Medulla oblongata (tissue), 1 donor: ENCODE measurements at regions not wholly inside any gene's neighbourhood (a gene's known extent, or its start where the extent isn't known, plus 50 kb on each side); places are given as distances from the start of the nearest gene placed in this dataset.
A peak's percentile ranks its signal among the peaks of the same experiment; 100 is the strongest.
"Not testable (repeated sequence)": the region's sequence is repeated elsewhere in the genome, so short reads cannot be mapped to it uniquely, and the experiment has no call there.

Experiments
- DNase-seq: peaks from one replicate; pipeline ENCODE4 v3.0.0-alpha.2; 2015; ENCODE audit errors: extremely low spot score

GRCh38 chr1:244106837-244107493 is 55.9 kb downstream of the ZBTB18 start:
- DNase-seq, result no peak

DNA sequence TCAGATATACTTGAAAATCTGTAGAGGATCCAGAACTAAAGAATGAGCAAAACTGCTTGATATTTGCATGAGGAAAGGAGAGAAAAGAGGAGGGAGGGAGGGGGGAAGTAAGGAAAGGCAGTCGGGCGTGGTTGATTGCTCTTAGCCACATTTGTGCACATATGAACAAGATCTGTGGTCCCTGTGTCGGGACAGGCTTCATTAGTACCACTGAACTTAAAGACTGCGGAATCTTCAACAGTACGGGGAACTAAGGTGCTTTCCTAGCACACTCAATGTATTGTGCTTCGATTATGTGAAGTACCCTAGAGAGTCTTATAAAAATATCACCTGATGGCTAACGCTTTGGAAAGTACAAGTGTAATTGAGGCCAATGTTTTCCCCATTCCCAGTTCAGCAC is 59.9 kb downstream of the ZBTB18 start:
- DNase-seq, result no peak

DNA sequence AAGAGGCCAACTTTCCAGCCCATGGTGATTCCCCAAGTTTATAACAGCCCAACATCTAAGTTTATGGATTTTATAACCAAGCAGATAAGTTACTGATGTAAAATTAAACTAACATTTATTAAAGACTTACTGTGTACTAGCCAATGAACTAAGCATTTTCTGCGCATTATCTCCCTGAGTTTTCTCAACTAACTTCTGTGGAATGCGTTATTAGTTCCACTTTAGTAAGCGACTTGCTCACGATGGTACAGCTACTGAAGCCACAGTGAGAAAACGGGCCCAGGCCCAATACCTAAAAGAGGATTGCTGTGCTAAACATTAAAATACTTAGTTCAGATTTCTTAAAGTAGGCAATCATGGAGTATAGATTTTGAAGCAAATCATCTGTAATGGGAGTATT is 61.0 kb downstream of the ZBTB18 start:
- no peak for DNase-seq

DNA sequence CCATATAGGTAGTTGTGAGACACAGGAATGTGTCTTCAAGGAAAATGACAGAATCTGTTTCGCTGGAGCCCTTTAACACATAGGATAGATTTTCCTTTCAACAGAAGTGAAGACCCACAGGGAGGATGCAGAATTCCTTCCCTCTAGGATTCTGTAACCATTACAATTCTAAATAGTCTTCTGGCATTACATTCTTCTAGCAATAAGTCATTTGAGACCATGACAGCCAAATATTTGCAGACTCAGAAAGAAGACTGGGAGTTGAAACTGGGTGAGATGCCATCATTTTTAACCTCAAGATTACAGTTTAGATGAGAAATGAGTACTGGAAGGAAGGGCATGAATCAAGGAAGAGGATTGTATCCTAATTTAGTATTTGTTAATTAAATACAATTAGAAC is 61.6 kb downstream of the ZBTB18 start:
- DNase-seq, result no peak

DNA sequence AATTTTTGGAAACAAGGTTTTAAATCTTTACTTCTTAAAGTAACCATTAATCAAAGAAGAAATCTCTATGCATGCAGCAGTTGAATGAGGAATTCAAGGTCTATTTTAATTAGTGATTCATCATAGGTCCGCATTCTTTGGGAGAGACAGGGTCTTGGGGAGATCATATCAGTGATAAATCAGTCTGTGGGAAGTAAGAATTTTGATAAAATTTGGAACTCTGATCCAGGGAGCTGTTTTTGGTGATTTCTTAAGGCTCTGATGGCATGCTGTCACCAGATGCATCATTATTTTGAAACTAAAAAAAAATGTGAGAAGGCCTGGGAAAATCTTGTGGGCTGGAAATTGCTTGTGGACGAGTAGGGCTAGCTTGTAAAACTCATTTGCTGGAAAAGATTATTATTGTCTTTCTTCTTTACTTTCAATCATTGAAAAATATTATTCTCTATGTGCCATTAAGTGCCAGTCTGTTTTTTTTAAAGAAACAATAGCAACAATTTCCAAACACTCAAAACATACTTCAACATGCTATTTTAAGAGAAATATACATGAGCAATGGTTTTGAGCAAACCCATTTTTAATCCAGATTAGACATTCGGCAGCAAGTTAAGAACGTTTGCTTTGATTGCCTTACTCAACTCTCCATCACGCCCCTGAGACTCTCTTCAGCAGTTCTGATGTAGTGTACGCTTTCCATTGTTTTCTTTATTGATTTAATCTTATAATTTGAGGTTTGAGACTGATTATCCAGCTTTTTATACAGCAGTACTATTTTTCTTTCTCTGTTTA is 62.6 kb downstream of the ZBTB18 start:
- DNase-seq, result no peak

DNA sequence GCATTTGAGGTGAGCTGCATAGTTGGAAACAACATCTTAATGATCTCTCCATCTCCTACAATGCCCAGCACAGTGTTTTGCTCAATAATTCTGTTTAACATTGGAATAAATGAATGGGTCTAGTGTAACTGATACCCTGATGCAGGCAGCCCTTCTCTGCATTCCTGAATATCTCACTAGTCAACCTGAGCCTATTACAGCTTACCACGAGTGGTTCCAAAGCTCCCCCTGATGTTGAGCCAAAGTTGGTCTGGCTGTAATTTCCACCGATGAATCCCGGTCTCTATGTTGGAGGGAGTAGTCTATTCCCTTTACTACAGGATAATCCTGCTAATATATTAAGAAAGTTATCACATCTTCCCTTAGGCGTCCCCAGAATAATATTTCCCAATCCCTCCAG is 63.8 kb downstream of the ZBTB18 start:
- DNase-seq, result no peak

- no peak for DNase-seq
Measured at GRCh38 chr1:244116946-244117345, 65.9 kb downstream of the ZBTB18 start.

DNA sequence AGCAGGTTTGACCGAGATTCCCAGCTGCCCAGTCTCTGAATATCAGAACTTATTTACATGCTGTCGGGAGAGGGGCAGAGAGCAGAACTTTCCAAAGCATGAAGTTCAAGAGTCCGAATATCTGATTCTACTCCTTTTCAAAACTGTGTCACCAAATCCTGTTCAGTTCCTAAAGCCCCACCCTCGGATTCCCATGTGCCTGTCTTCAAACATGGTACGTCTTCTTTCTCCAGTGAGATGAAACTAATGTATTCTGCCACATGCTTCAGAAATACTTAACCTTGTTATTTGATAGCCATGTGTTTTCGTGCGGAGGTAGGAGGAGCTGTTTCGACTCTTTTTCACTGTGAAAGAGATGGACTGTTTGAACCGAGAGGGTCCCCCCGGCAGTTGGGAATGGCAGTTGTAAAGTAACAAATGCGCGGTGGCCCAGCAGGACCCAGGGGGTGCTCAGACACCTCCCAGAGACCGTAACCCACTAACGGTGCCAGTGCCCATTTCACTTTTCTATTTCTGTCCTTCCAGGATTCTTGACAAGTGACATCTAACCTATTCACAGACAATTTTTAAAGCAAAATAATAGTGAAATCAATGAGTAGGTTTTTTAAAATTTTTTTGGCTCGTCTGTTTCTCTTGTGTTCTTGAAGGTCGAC is 67.2 kb downstream of the ZBTB18 start:
- DNase-seq, result no peak

DNA sequence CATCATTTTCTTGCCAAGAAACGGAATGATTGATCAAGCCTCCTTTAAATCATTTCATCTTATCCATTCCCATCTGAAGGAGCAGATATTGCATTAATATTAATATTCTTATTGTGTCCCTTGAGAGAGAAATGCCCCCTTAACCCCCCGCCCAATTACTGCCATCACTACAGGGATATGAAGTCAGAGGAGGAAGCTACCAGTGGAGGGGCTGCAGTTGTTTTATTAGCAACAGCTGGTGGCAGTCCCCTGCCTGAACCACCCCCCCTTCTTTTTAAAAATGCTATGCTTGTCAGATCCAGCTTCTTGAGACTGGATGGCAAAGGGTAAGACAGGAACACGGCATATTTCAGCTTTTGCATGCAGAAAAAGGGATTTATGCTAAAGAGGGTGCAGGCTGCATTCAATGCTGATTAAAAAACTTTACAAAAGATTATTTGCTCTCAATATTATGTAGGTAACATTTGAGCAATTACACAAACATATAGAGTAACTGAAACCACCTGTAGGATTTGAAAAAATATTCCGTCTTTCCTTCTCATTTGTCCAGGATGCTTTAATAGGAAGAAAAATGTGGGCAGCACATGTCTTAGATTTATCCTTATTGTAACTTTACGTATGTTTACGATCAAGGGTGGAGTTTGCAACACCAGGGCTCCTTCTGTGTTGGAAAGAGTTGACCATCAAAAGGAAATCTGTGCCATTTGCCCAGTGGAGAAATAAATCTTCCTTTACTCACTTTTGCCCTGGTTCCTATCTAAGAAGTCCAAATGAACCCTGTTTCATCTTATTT is 77.7 kb downstream of the ZBTB18 start:
- no peak for DNase-seq

- no peak for DNase-seq
Measured at GRCh38 chr1:244137276-244137675, 86.2 kb downstream of the ZBTB18 start.

GRCh38 chr1:244137725-244138124 is 86.6 kb downstream of the ZBTB18 start:
- peak; percentile 21 for DNase-seq

DNA sequence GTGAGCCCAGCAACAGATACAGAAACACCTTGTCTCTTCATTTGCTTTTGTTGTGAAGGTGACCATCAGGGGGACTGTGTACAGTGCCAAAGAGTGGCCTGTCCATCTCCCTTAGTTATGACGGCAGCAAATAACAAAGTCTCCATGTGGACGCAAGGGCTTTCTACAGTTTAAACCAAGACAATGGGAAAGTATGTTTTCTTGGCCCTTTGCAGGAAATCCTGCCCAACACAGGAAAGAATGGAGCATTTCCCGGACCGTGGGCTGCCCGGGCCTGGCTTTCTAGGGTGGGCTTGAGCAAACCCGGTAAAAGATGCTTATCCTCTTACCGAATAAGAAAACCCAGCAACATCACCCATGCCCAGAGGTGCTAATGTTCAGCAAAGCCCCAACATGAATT is 87.3 kb downstream of the ZBTB18 start:
- no peak for DNase-seq

- no peak for DNase-seq
Measured at GRCh38 chr1:244139655-244140054, 88.6 kb downstream of the ZBTB18 start.

DNA sequence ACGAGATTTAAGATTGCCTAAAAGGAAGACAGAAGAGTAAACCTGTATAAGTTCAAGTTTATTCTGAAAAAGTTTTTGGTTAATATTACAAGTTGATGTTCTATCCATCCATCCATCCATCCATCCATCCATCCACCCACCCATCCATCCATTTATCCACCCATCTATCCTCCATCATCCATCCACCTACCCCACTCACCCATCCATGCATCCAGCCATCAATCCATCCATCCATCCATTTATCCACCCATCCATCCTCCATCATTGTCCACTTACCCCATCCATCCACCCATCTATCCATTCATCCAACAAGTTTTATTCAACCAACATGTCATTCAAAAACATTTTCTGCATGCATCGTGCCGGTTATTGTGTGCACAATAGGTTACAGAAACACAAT is 89.3 kb downstream of the ZBTB18 start:
- DNase-seq, result no peak

- no peak for DNase-seq
Measured at GRCh38 chr1:244144053-244144452, 93.0 kb downstream of the ZBTB18 start.

- DNase-seq, result no peak
Measured at GRCh38 chr1:244150071-244150470, 99.0 kb downstream of the ZBTB18 start.

DNA sequence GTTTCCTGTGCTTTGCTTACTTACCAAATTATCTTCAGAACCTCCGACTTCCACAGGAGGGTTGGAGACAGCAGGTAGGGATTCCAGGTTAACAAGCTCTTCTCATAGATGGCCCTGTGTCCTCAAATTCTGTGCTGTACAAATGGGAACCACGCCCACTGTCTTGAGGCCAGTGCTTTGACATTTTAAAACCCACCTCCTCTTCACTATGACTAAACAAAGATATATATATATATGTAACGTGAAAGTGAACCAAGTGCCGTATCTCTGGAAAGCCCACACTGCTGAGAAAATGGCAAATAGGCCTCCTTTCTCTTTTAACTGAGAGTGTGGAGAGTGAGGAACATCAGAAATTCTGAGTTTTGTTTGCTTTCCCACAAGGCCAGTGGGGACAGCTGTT is 99.6 kb downstream of the ZBTB18 start:
- DNase-seq, result no peak

DNA sequence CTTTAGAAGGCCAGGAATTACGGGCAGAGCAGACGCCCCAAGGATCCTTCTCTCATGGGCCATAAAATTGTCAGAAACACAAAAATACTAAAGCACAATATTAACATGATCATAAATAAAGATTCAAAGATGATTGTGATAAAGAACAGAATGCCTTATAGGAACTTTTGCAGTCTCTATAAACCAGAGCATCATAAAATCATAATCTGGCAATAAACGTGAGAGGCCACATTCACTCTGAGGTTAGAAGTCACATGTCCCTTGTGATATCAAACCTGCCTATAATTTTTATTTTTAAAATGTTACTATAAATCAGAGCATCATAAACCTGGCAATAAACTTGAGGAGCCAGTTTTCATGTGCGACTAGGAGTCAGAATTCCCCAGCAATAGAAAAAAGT is 100.5 kb downstream of the ZBTB18 start:
- DNase-seq, result no peak

GRCh38 chr1:244154508-244154871 is 103.4 kb downstream of the ZBTB18 start:
- DNase-seq, result no peak

- DNase-seq, result peak; percentile 68
Measured at GRCh38 chr1:244154872-244155531, 103.9 kb downstream of the ZBTB18 start.

DNA sequence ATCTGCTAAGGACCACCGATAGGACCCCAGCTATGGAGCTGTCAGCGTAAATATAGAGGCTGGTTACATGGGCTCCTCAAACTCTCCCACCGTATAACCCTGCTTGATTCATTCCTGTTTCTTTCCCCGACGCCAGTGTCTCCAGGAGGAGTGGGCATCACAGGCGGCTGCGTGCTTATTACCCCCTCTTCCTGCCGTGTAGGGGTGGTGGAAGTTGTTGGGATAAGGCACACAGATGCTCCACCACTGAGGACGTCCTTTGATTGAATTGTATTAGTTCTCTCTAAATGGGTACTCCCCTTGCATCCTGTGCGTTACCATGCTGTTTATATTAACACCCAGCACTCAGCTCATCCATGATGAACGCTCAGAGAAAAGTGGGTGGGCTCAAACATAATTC is 104.6 kb downstream of the ZBTB18 start:
- no peak for DNase-seq

DNA sequence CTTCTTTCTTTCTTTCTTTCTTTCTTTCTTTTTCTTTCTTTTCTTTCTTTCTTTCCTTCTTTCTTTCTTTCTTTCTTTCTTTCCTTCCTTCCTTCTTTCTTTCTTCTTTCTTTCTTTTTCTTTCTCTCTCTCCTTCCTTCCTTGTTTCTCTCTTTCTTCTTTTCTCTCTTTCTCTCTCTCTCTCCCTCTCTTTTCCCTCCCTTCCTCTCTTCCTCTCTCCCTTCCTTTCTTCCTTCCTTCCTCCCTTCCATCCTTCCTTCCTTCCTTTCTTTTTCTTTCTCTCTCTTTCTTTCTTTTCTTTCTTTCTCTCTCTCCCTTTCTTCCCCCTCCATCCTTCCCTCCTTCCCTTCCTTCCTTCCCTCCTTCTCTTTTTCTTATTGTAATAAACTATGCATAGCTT is 105.5 kb downstream of the ZBTB18 start:
- not testable (repeated sequence) for DNase-seq
